HG03108 (cell line): ENCODE measurements at regions not wholly inside any gene's neighbourhood (a gene's known extent, or its start where the extent isn't known, plus 50 kb on each side); places are given as distances from the start of the nearest gene placed in this dataset.
"Not testable (repeated sequence)": the region's sequence is repeated elsewhere in the genome, so short reads cannot be mapped to it uniquely, and the experiment has no call there.

Experiments used
- ATAC-seq: cut with Tn5 transposase; IDR thresholded peaks from one replicate; pipeline ENCODE4 v1.9.1; 2021; ENCODE audit warnings: moderate library complexity; ENCODE audit not compliant: unreplicated experiment

DNA sequence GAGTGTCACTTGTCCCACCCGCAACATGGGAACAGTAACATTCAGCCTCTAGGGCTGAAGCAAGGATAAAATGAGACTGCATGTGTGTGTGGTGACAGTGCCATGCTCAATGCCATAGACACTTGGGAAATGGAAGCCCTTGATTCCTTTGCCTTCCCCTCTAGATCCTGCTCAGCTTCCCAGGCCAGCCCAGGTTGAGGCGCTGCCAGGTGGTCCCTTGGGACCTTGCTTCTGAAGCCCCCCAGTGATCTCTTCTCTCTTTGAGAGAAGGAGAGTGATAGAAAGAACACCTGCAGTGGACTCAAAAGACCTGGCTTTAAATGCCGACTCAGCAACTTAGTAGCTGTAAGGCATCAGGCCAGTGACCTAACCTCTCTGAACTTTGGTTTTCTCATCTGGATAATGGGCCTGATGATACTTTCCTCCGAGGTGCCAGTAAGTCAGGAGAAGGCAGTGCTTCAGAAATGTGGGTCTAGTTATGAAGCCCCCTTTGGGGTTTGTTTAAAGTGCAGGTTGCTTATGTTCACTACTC is 144.5 kb downstream of the RPLP1 start:
- ATAC-seq: no peak

DNA sequence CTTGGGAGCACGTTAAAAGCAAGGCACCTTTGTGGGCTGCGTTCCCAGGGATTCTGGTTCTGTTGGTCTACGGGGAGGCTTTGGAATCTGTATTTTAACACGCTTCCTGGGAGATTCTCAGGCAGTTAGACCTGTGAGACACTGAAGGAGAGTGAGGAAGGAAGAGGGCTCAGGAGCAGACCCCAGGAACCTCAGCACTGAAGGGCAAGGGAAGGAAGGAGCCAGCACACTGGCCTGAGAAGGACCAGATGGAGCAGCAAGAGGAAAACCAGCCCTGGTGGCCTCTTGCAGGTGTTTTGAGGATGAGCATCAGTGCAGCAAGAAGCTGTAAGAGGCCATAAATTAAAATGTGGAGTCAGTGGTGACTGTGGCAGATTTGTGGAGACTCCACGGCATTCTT is 146.7 kb downstream of the RPLP1 start:
- no peak for ATAC-seq

DNA sequence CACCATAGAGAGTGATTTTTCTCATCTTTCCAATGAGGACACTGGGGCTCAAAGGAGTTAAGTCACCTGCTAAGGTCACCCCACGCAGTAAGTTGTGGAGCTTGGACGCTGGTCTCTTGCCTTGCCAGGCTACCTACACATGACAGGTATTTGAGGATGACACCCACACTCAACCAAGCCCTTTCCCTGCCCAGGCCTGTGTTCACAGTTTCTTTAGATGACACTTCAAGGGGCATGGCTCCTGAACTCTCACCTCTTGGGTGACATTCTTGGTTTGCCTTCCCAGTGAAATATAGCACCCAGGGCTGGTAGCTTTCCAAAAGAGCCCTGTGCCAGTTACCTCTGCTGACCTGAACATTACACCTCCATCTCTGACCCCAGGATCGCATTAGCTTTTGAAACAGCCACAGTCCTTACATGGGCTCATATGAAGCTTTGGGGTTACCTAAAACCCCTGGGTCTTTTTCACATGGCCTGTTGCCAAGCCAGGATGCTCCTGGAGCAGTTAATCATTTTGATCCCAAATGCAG is 148.0 kb downstream of the RPLP1 start:
- no peak for ATAC-seq

DNA sequence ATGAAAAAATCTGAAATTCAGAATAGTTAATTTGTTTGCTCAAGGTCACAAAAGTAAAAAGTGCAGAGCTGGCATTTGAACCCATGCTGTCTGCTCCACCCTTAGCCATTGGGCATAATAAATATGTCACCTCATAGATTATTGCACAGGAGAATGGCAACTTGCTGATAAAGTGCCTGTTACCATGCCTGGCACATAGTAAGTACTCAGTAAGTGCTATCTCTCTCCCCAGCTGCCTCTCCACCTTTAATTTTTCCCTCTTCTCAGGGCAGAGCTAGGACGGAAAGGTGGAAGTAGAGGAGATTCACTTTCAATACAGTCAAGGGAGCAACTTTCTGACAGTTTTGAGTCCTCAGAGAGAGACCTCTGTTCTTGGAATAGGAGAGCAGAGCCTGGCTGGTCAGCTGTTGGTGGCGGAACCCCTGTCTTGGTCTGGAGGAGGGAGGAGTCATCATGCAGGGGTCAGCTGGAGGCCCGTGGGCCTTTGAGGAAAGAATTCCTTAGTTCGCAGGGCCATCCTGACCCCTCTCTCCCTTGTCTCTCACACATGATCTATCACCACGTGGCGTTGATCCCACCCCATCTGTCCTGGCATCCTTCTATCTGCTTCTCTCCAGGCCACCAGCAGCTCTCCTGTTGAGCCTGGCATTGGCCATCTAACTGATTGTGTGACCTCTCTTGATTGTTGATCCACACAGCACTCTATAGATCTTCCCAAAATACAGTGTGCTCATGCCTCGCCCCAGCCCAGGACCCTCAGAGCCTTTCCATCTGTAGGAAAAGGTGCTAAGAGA is 149.3 kb downstream of the RPLP1 start:
- no peak for ATAC-seq

DNA sequence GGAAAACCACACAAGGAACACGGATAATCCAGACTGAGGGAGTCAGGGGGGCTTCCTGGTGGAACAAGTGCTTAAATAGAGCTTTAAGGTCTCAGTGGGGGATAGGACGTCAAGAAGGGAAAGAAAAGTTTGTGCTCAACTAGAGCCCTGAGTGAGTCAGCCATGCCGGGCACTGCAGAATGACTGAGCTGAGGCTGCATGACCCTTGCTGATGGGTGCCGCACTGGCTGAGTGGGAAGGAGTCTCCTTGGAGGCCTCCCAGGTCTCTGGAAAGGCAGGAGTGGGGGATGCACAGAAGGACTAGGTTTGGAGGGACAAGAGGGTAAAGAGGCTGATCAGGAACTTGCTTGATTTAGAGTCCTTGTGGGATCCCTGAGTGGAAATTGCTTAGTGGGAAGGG is 150.3 kb downstream of the RPLP1 start:
- ATAC-seq: no peak

DNA sequence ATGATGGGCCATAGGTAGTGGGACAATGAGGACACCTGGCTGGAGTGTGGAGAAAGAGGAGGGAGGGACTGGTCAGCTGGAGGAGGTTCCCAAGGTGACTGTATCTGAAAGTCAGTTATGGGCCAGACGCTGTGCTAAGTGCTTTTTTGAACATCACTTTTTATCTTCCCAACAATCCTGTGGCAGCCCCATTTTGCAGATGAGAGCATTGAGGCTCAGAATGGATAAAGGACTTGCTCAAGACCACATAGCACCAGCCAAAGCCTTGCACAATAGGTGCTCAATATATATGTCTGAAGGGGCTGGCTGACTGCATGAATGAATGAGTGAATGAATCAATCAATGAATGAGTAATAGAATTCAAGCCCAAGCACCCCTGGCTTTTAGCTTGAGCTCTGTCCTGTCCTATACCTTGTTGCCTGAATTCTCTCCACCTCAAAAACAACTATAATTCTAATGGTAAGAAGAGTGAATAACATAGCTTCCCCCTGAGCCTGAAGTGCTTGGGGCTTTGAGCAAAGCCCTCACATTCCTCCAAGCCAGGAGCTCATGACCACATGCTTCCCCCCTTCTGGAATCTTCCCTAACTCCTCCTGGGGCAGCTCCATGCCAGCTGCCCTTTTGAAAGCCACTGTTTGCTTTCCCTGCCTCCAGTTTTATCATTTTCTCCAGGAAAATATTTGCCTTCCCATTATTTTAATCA is 150.9 kb downstream of the RPLP1 start:
- no peak for ATAC-seq

DNA sequence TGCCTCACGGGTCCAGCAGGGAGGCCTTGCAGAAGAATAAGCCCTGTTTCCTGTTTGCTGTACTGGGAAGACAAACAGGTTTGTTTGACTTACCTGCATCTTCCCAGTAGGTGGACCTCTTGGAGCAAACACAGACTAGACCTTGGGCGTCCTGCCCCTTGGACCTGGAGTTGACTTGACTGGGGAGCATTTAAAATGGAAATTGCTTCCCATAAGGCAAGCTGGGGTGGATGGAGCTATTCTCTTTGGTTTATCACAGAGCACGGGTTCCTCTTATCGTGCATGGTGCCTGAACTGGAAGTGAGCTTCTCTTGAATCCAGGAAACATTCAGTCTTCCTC is 151.4 kb downstream of the RPLP1 start:
- ATAC-seq: no peak

DNA sequence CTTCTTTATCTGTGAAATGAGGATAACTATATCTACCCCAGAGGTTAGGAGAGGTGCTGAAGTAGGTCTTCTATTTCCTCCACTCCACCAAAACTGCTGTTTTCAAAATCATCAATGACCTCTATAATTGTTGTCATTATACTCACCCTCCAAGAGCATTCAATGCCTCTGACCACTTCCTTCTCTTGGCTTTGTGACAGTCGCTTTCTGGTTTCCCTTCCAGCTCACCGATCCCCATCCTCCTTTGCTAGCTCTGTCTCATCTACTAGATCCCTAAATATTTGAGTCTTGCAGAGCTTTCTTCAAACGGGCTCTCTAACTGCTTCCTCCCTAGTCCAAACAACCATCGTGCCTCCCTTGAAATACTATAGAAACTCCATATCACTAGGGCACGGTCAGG is 153.5 kb downstream of the RPLP1 start:
- no peak for ATAC-seq

DNA sequence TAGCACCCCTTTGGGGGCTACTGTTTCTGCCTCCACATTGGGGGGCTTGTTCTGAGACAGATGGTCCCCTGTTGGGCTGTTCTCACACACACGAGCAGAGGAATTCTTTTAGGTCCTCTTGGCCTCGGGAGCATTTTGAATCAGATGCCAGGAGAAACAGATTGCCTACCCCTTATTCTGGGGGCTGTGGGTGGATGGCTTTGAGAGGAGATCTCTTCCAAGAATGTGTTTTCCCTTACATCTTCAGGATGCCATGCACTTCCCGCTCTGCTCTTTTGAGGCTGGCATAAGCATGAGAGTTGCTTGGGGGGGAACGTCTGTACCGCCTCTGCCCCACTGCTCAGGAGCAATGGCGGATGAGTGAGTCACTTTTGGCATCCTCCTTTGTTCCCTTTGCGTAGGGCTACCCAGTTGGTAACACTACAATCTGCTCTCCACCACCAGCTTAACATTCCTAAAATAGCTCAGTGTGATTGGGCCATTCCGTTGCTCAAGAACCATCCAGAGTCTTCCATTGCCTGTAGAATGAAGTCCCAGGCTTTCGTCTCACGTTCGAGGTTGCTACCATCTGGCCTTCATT is 154.4 kb downstream of the RPLP1 start:
- ATAC-seq: no peak

DNA sequence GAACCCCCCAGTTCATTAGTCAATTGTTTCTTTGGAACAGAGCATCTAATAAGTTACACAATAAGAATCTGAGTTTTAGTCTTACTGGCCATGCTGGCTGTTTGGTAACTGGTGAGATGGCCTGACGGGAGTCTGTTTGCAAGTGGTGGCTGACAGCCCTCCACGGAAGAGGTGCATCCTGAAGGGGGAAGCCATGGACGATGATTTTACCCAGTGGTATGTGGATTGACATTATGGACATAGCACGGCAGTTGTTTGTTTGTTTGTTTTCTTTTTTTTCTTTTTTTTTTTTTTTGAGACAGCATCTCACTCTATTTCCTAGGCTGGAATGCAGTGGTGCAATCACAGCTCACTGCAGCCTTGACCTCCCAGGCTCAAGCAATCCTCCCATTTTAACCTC is 156.0 kb downstream of the RPLP1 start:
- no peak for ATAC-seq

DNA sequence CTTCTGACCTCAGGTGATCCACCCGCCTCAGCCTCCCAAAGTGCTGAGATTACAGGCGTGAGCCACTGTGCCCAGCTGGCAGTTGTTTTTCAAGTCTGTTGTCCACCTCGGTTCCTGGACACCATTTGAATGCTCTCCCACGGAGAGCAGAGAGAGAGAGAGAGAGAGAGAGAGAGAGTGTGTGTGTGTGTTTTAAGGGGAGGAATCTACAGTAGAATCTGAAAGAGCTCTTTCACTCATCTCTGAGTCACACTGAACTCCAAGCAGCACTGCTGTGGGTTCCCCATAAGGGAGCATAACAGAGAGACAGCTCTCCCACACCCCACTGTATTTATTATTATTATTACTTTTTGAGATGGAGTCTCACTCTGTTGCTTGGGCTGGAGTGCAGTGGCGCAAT is 156.6 kb downstream of the RPLP1 start:
- ATAC-seq: no peak

DNA sequence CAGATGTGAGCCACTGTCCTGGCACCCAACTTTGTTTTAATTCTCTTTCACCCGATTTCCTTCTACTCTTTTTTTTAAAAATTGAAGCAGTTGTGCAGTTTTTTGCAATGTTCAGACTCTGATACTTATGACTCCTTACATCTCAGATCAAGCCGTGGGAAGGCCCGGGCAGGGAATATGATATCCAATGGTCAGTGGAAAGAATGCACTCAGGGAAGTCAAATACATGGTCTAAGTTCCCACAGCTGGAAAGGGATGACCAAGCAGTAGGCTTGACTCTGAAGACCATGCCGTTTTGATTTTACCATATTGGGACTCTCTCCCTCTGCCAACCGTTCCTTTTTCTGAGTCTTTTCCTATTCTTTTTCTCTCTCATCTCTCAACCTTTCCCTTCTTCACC is 157.2 kb downstream of the RPLP1 start:
- no peak for ATAC-seq

DNA sequence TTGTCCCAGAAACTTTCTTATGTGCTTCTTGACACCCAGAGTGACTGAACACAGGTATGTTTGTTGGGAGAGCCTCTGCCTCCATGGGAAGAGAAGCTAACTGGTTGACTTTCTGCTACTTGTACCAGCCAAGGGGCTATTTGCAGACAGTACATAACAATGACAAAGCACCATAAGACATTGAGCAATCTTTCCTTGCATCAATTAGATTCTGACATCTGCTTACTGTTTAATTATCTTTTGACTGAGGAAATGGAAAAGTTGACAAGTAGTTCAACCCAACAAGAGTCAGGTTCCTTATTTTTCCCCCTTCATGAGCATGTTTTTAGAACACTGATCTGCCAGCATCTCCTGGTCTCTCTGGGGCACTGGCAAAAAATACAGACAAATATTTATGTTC is 157.7 kb downstream of the RPLP1 start:
- ATAC-seq: no peak

DNA sequence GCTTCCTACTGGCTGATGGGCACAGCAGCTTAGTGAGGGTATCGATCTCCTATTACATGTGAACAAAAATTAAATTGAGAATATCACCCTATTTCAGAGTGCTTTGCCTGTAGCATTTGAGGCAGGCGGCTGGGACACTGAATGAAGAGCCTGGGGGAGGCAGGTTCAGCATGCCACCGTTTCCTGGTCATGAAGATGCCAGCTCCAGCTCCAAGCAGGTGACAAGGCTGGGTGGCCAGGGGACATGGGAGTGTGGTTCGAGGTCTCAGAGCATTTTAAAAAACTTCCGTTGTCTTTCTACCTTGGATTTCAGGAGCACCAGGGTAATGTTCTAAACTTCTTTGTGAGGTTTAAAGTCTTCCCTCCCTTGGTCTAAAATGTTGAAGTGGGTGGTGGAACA is 158.2 kb downstream of the RPLP1 start:
- no peak for ATAC-seq

DNA sequence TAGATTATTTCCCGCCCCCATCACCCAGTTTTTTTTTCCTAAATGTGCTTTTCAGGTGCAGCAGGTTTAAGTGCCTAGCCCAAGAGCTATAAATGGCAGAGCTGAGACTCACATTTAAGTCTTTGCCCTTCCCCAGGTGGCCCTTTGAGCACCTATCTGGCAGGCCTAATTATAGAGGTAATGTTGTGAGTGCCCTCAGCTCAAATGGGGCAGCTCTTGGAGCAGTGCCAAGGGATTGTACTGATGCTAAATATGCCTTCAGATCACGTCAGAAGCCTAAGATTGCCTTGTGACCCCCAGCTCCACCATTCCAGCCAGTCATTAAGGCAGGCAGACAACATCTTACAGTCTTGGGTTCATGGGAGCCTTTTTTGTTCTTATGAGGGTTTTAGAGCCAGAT is 159.5 kb downstream of the RPLP1 start:
- no peak for ATAC-seq

DNA sequence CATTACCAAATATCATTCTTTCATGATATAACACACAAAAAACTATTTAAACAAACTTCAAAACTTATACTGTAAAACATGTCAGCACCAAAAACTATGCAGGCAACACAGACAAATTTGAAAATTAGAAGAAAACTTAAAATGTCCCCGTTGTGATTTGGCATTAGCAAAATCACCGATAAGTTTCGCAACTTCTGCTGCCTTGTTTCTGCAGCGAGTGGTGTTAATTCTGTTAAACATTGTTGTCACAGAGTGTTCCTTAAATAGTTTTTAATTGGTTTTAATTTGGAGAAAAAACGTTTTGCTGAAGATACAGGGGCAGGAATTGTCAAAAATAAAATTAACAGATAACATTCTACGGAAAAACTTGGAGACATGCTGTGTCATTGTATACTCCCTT is 160.6 kb downstream of the RPLP1 start:
- ATAC-seq: no peak

DNA sequence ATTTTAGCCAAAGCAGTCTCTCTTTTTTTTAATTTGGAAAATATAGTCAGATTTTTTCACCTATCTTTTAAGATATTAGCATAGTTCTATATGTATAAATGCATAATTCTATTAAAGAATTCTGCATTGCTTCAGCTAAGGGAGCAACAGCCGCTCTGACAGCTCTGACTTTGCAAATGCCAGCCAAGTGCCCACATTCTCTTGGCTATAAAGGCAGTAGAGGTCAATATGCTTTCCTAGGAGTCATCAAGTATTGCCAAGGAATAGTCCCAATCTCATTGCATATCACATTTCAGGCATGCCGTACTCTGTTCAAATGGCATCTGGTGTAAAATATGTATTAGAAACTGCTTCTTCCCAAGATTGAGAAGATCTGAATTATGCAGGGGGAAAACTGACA is 161.4 kb downstream of the RPLP1 start:
- ATAC-seq: no peak

DNA sequence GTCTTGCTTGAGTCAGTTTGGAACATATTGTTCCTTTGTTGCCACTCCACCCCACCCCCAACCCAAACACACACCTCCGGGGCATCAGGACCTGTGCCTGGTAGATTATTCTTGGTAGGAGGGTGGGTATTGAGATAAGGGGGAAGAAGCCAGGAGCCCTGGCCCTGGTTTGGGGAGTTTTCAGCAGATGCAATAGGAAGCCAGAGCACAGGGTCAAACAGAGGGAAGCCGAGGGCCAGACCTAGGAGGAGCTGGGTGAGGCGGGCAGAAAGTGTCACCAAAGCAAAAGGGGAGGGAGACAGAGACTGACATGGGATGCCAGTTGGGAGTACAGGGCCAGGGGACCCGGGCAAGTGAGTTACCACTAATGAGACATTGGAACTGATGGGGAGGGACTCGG is 163.1 kb downstream of the RPLP1 start:
- ATAC-seq: no peak

DNA sequence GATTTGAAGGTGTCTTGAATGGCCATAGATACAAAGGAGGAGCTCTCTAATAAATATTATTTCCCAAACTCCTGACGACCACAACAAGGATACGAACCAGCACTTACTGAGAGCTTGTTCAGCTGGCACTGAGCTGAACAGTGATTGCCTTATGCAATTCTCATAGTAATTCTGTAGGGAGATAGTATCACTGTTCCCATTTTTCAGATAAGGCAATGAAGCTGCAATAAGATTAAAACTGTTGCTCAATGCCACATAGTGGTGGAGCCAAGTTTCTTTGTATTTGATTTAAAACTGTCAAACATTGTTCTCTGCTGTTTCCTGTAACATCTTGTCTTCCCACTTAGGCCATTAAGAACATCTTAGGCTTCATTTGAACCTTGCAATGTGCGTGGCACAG is 163.9 kb downstream of the RPLP1 start:
- ATAC-seq: no peak

DNA sequence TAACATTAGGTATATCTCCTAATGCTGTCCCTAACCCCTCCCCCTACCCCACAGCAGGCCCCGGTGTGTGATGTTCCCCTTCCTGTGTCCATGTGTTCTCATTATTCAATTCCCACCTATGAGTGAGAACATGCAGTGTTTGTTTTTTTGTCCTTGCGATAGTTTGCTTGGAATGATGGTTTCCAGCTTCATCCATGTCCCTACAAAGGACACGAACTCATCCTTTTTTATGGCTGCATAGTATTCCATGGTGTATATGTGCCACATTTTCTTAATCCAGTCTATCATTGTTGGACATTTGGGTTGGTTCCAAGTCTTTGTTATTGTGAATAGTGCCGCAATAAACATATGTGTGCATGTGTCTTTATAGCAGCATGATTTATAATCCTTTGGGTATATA is 164.5 kb downstream of the RPLP1 start:
- ATAC-seq: not testable (repeated sequence)

DNA sequence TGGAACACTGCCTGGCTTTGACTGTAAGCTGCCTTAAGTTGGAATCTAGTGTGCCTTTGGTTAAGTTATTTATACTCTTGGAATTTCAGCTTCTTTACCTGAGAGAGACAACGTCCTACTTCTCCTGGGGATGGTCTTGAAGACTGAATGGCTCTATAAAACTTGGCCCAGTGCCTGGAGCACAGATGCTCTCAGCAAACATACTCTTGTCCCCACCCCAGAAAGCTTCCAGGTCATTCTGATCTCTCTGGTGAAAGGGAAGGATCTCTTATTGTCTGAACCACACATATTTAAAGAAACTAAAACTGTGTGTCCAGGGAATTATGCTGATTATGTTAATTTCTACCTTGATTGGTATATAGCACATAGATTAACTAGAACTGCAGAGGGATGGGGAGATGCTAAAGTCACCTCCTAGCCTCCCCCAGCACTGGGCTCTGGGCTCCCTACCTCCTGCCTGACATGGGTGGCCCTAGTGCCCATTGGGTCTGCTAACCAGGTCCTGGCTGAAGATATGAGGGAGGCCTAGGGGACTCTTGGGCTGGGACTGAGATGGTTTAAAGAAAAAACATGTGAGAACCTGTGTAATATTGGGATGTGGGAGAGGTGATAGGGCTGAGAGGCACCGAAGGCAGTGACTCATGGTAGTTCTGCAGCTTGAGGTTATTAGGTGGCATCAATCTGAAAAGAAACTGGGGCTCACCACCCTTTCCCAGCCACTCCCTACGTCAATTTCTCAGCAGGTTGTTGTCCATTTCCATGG is 171.0 kb downstream of the RPLP1 start:
- ATAC-seq: no peak
